HFFc6 (cell line): ENCODE measurements at regions not wholly inside any gene's neighbourhood (a gene's known extent, or its start where the extent isn't known, plus 50 kb on each side); places are given as distances from the start of the nearest gene placed in this dataset.

Experiments
- DNase-seq: peaks from one replicate; pipeline ENCODE4 v3.0.0-alpha.2; 2018
- H3K27ac Mint-ChIP-seq: 2 replicates; pipeline ENCODE4 v1.8.0; 2020; ENCODE audit warnings: mild to moderate bottlenecking, mixed read lengths
- H3K27me3 Mint-ChIP-seq: 2 replicates; pipeline ENCODE4 v1.8.0; 2021; ENCODE audit warnings: mild to moderate bottlenecking, moderate library complexity, mixed read lengths; ENCODE audit not compliant: insufficient read depth
- H3K36me3 Mint-ChIP-seq: 2 replicates; pipeline ENCODE4 v1.8.0; 2021; ENCODE audit warnings: low read depth, mixed read lengths
- H3K4me1 Mint-ChIP-seq: 2 replicates; pipeline ENCODE4 v1.8.0; 2020; ENCODE audit warnings: low read depth, mixed read lengths
- H3K4me3 Mint-ChIP-seq: 2 replicates; pipeline ENCODE4 v1.8.0; 2020; ENCODE audit warnings: mild to moderate bottlenecking, moderate library complexity, mixed read lengths
- H3K9me3 Mint-ChIP-seq: 2 replicates; pipeline ENCODE4 v1.8.0; 2020; ENCODE audit warnings: mild to moderate bottlenecking, mixed read lengths
- TF ChIP-seq, protein P1 (sequence below): fragments of 200-600 bp; sonication (generic); IDR thresholded peaks from 2 replicates; pipeline ENCODE4 v1.5.0; 2021; ENCODE audit warnings: antibody characterized with exemption, mild to moderate bottlenecking

DNA sequence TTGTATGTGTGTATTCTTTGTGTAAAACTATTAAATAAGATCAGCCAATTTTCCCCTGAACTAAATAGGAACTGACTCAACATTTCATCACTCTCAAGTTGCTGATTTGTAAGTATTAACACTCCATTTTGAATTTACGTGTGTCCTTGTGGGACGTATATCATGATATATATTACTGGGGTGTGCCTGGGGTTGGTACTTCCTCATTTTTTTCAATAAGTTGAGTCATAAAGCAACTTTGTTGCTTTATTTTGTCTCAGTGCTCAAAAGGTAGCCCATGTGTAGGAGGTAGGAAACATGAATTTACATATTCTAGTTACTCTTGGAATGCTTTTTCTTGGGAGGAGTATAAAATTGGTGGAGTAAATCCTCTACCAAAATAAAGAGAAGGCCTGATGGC lies 193.9 kb upstream of the RAG2 start:
- Mint-ChIP-seq H3K36me3 (no peaks in the 10 kb centered on the region), H3K9me3 (no peaks in the 10 kb centered on the region), H3K27me3 (no peaks in the 10 kb centered on the region; the same call in 1 of the 2 replicates), H3K4me3 (no peak overlapping the region), H3K27ac (no peak overlapping the region), H3K4me1 (no peaks in the 10 kb centered on the region)
- DNase-seq, result no peak
- TF ChIP-seq, protein P1, sequence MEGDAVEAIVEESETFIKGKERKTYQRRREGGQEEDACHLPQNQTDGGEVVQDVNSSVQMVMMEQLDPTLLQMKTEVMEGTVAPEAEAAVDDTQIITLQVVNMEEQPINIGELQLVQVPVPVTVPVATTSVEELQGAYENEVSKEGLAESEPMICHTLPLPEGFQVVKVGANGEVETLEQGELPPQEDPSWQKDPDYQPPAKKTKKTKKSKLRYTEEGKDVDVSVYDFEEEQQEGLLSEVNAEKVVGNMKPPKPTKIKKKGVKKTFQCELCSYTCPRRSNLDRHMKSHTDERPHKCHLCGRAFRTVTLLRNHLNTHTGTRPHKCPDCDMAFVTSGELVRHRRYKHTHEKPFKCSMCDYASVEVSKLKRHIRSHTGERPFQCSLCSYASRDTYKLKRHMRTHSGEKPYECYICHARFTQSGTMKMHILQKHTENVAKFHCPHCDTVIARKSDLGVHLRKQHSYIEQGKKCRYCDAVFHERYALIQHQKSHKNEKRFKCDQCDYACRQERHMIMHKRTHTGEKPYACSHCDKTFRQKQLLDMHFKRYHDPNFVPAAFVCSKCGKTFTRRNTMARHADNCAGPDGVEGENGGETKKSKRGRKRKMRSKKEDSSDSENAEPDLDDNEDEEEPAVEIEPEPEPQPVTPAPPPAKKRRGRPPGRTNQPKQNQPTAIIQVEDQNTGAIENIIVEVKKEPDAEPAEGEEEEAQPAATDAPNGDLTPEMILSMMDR, result no peak

DNA sequence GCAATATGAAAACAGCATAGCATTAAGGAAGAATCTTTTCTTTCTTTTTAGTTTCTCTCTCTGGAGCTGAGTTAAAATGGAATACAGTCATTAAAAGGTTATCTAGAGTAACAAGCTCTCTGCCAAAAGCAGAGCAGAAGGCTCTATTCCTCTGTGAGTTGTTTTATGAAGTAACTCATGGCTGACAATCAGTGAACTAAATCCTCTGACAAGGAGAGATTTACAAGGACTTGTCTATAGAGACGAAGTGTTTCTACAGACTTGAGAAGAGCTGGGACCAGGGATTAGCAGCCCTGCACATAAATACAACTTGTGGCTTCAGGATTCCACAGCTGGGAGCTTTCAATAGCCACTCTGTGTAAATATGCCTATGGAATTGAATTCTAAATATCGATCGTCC lies 192.5 kb upstream of the RAG2 start:
- Mint-ChIP-seq H3K4me1 (no peaks in the 10 kb centered on the region), H3K27me3 (no peaks in the 10 kb centered on the region; the same call in 1 of the 2 replicates), H3K4me3 (no peak overlapping the region), H3K36me3 (no peaks in the 10 kb centered on the region), H3K9me3 (no peaks in the 10 kb centered on the region), H3K27ac (no peak overlapping the region)
- TF ChIP-seq, protein P1, result no peak
- no peak for DNase-seq

DNA sequence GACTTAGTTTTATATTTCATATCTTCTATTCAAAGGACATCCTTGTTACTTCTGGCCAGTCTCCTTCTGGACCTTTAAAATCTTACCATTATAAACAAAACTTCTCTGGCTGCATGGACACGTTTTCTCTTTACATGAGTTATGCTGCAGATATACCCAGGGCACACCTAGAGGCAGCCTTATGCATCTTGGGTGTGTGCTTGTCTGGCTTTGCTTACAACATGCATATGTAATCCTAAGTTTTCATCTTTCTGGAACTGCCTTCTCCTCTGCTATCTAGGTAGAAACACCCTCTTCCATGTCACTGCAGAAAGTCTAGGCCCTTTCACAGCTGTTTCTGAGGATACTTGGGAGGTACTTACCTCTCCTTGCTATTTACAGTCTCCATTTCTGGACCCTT lies 185.8 kb upstream of the RAG2 start:
- no peak overlapping the region for H3K27ac Mint-ChIP-seq
- no peak for DNase-seq
- H3K27me3 Mint-ChIP-seq, result no peaks in the 10 kb centered on the region; the same call in 1 of the 2 replicates
- TF ChIP-seq, protein P1, result no peak
- no peak overlapping the region for H3K4me3 Mint-ChIP-seq
- no peaks in the 10 kb centered on the region for H3K4me1 Mint-ChIP-seq
- H3K9me3 Mint-ChIP-seq, result no peaks in the 10 kb centered on the region
- no peaks in the 10 kb centered on the region for H3K36me3 Mint-ChIP-seq

DNA sequence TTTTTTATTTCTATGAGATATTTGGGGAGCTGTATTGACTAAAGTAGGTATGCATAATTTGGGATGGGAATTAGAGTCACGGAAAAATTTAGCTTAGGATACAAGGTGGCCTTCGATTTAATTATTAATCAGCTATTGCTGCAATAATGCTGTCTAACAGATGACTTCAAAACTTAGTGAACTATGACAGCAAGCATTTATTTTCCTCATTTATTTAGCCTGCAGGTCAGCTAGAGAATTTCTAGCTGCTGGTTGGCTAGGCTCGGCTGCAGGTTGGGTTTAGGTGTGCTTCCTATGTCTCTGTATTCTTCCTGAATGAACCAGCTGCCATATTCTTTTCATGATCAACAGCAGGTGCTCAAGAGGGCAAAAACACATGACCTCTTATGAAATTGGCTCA lies 181.8 kb upstream of the RAG2 start:
- TF ChIP-seq, protein P1, result no peak
- DNase-seq, result no peak
- H3K27me3 Mint-ChIP-seq, result peaks cover 3% of the 10 kb centered on the region; the same call in 1 of the 2 replicates
- H3K4me3 Mint-ChIP-seq, result no peak overlapping the region
- no peak overlapping the region for H3K27ac Mint-ChIP-seq
- peaks cover 4% of the 10 kb centered on the region for H3K4me1 Mint-ChIP-seq
- no peaks in the 10 kb centered on the region for H3K9me3 Mint-ChIP-seq
- no peaks in the 10 kb centered on the region for H3K36me3 Mint-ChIP-seq

- DNase-seq, result no peak
- Mint-ChIP-seq H3K27me3 (peaks cover 3% of the 10 kb centered on the region; the same call in 1 of the 2 replicates), H3K36me3 (no peaks in the 10 kb centered on the region), H3K4me3 (no peak overlapping the region), H3K4me1 (peaks cover 10% of the 10 kb centered on the region), H3K9me3 (no peaks in the 10 kb centered on the region), H3K27ac (no peak overlapping the region)
- TF ChIP-seq, protein P1, result no peak
These were observed 179.3 kb upstream of the RAG2 start for GRCh38 chr11:36777311-36777710.

- H3K9me3 Mint-ChIP-seq, result no peaks in the 10 kb centered on the region
- no peak for DNase-seq
- no peaks in the 10 kb centered on the region for H3K36me3 Mint-ChIP-seq
- peaks cover 3% of the 10 kb centered on the region; the same call in 1 of the 2 replicates for H3K27me3 Mint-ChIP-seq
- no peak overlapping the region for H3K4me3 Mint-ChIP-seq
- peaks cover 10% of the 10 kb centered on the region for H3K4me1 Mint-ChIP-seq
- no peak overlapping the region for H3K27ac Mint-ChIP-seq
- TF ChIP-seq, protein P1, result no peak
These were observed 177.7 kb upstream of the RAG2 start for GRCh38 chr11:36775756-36776155.
